SK-N-SH (cell line): ENCODE measurements at regions not wholly inside any gene's neighbourhood (a gene's known extent, or its start where the extent isn't known, plus 50 kb on each side); places are given as distances from the start of the nearest gene placed in this dataset.

Source experiments
- CHD2 ChIP-seq: fragments of 150-350 bp; IDR thresholded peaks from 2 replicates; pipeline ENCODE4 v1.6.1; 2018; ENCODE audit warnings: low read length; ENCODE audit not compliant: partially characterized antibody
- FOXM1 ChIP-seq: IDR thresholded peaks from 2 replicates; pipeline ENCODE4 v1.4.0; 2012; ENCODE audit warnings: low read depth, mild to moderate bottlenecking
- POLR2AphosphoS5 ChIP-seq: IDR thresholded peaks from 2 replicates; pipeline ENCODE4 v1.6.1; 2012; ENCODE audit warnings: low read depth, low read length
- RAD21 ChIP-seq: IDR thresholded peaks from 2 replicates; pipeline ENCODE4 v1.6.1; 2012; ENCODE audit warnings: mild to moderate bottlenecking, low read length
- RCOR1 ChIP-seq: fragments of 150-350 bp; IDR thresholded peaks from 2 replicates; pipeline ENCODE4 v1.6.1; 2017; ENCODE audit warnings: antibody characterized with exemption, low read length
- SMC3 ChIP-seq: IDR thresholded peaks from 2 replicates; pipeline ENCODE4 v1.6.1; 2012; ENCODE audit warnings: low read depth, low read length, improper control_type of control experiment
- TCF12 ChIP-seq: IDR thresholded peaks from 2 replicates; pipeline ENCODE4 v1.4.0; 2012
- TEAD4 ChIP-seq: IDR thresholded peaks from 2 replicates; pipeline ENCODE4 v1.4.0; 2012; ENCODE audit warnings: mild to moderate bottlenecking, borderline replicate concordance; ENCODE audit not compliant: insufficient read depth
- TF ChIP-seq, protein P1 (sequence below): fragments of 200-600 bp; sonication (generic); IDR thresholded peaks from 2 replicates; pipeline ENCODE4 v1.6.1; 2017; ENCODE audit warnings: antibody characterized with exemption, mild to moderate bottlenecking, moderate library complexity
- TF ChIP-seq, protein P2 (sequence below): IDR thresholded peaks from 2 replicates; pipeline ENCODE4 v1.6.1; 2012; ENCODE audit warnings: mild to moderate bottlenecking, low read depth, low read length, moderate library complexity

DNA sequence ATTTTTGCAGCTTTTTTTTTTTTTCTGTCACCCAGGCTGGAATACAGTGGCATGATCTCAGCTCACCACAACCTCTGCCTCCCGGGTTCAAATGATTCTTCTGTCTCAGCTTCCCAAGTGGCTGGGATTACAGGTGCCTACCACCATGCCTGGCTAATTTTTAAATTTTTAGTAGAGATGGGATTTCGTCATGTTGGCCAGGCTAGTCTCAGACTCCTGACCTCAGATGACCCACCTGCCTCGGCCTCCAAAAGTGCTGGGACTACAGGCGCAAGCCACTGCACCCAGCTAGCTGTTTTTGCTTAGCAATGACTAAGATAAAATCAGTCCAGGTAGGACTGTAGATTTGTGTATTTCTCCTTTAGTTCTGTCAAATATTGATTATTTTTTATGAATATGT is 403.7 kb downstream of the PID1 start:
- TF ChIP-seq, protein P1, sequence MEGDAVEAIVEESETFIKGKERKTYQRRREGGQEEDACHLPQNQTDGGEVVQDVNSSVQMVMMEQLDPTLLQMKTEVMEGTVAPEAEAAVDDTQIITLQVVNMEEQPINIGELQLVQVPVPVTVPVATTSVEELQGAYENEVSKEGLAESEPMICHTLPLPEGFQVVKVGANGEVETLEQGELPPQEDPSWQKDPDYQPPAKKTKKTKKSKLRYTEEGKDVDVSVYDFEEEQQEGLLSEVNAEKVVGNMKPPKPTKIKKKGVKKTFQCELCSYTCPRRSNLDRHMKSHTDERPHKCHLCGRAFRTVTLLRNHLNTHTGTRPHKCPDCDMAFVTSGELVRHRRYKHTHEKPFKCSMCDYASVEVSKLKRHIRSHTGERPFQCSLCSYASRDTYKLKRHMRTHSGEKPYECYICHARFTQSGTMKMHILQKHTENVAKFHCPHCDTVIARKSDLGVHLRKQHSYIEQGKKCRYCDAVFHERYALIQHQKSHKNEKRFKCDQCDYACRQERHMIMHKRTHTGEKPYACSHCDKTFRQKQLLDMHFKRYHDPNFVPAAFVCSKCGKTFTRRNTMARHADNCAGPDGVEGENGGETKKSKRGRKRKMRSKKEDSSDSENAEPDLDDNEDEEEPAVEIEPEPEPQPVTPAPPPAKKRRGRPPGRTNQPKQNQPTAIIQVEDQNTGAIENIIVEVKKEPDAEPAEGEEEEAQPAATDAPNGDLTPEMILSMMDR, result no peak
- no peak for TF ChIP-seq SMC3
- TF ChIP-seq, protein P2, sequence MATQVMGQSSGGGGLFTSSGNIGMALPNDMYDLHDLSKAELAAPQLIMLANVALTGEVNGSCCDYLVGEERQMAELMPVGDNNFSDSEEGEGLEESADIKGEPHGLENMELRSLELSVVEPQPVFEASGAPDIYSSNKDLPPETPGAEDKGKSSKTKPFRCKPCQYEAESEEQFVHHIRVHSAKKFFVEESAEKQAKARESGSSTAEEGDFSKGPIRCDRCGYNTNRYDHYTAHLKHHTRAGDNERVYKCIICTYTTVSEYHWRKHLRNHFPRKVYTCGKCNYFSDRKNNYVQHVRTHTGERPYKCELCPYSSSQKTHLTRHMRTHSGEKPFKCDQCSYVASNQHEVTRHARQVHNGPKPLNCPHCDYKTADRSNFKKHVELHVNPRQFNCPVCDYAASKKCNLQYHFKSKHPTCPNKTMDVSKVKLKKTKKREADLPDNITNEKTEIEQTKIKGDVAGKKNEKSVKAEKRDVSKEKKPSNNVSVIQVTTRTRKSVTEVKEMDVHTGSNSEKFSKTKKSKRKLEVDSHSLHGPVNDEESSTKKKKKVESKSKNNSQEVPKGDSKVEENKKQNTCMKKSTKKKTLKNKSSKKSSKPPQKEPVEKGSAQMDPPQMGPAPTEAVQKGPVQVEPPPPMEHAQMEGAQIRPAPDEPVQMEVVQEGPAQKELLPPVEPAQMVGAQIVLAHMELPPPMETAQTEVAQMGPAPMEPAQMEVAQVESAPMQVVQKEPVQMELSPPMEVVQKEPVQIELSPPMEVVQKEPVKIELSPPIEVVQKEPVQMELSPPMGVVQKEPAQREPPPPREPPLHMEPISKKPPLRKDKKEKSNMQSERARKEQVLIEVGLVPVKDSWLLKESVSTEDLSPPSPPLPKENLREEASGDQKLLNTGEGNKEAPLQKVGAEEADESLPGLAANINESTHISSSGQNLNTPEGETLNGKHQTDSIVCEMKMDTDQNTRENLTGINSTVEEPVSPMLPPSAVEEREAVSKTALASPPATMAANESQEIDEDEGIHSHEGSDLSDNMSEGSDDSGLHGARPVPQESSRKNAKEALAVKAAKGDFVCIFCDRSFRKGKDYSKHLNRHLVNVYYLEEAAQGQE, result no peak
- TF ChIP-seq POLR2AphosphoS5, result no peak
- no peak for TF ChIP-seq TEAD4
- TF ChIP-seq RAD21, result no peak
- no peak for TF ChIP-seq RCOR1
- no peak for TF ChIP-seq TCF12
- no peak for TF ChIP-seq FOXM1
- TF ChIP-seq CHD2, result no peak
